ENCODE measurements at regions not wholly inside any gene's neighbourhood (a gene's known extent, or its start where the extent isn't known, plus 50 kb on each side); places are given as distances from the start of the nearest gene placed in this dataset.

GRCh38 chr6:166001359-166001758, 166.3 kb downstream of the TBXT start:
- H3K27me3 ChIP-seq, result peaks cover 3 to 11% (median 7%) of the 10 kb centered on the region in 3 donors
- DNase-seq (no peak), ATAC-seq (no peak)
- intact Hi-C loops (cut with DNase I; ENCODE audit: low total_unique reads) (no loop called here), in situ Hi-C loops (cut with MboI; ENCODE audit: low sequenced_read_pairs in 4 of 4) (no loop called here)
- no peaks in the 10 kb centered on the region for H3K36me3 ChIP-seq
- no peak overlapping the region for H3K27ac ChIP-seq
- no peak overlapping the region for H3K4me3 ChIP-seq
- peaks cover 2 to 3% of the 10 kb centered on the region in 2 donors for H3K4me1 ChIP-seq
- no peaks in the 10 kb centered on the region for H3K9me3 ChIP-seq
- TF ChIP-seq CTCF (IDR thresholded peaks at IDR 0.05 in 4 of 5, conservative IDR thresholded peaks at IDR 0.05 in 1 of 5) (no peak), POLR2A (IDR thresholded peaks at IDR 0.05) (no peak)

DNA sequence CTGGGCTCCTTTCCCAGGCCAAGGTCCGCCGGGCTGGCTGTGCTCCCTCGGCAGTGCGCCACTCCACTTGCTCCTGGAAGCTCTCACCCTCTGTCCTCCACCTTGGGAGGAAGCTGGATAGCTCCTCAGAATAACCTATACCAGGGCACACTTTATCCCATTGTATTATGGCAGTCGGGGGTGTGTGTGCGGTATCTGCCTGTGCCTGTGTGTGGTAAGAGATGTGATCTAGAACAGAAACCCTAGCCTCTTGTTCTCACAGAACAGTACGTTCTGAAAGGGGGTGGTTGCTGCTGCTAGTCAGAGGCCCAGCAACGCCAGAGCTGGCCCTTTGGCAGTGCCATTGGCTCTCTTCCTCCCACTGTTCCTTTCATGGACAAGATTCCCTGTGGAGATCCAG, 168.4 kb downstream of the TBXT start:
- H3K4me3 ChIP-seq, result no peak overlapping the region
- no peaks in the 10 kb centered on the region for H3K36me3 ChIP-seq
- DNase-seq, result no peak
- in situ Hi-C loops (cut with MboI; ENCODE audit: low sequenced_read_pairs in 4 of 4), result no loop called here
- no peak overlapping the region for H3K27ac ChIP-seq
- H3K27me3 ChIP-seq, result peaks cover 0 to 2% (median 0%) of the 10 kb centered on the region in 3 donors
- no peak for ATAC-seq
- intact Hi-C loops (cut with DNase I; ENCODE audit: low total_unique reads), result no loop called here
- no peaks in the 10 kb centered on the region for H3K9me3 ChIP-seq
- no peaks in the 10 kb centered on the region for H3K4me1 ChIP-seq
- TF ChIP-seq CTCF (IDR thresholded peaks at IDR 0.05 in 4 of 5, conservative IDR thresholded peaks at IDR 0.05 in 1 of 5) (no peak), POLR2A (IDR thresholded peaks at IDR 0.05) (no peak)

DNA sequence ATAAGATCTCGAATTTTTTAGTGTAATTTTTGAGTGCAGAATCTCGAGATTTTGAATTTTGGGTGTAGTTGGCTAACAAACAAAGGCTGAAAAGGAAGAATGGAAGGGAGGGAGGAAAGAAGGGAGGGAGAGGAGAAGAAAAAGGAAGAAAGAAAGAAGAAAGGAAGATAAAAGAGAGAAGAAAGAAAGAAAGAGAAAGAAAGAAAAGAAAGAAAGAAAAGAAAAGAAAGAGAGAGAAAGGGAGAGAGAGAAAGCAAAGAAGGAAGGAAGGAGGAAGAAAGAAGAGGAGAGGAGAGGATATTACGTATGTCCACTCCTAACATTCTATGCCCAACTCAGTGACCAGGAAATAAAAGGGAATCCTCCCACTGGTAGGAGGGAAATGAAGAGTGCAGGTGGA, 169.6 kb downstream of the TBXT start:
- Histone ChIP-seq H3K27ac (no peak overlapping the region), H3K27me3 (peaks cover 0 to 2% (median 0%) of the 10 kb centered on the region in 3 donors), H3K4me1 (no peaks in the 10 kb centered on the region), H3K9me3 (no peaks in the 10 kb centered on the region), H3K4me3 (no peak overlapping the region), H3K36me3 (no peaks in the 10 kb centered on the region)
- DNase-seq, result no peak
- in situ Hi-C loops (cut with MboI; ENCODE audit: low sequenced_read_pairs in 4 of 4) (no loop called here), intact Hi-C loops (cut with DNase I; ENCODE audit: low total_unique reads) (no loop called here)
- TF ChIP-seq CTCF (IDR thresholded peaks at IDR 0.05 in 4 of 5, conservative IDR thresholded peaks at IDR 0.05 in 1 of 5) (no peak), POLR2A (IDR thresholded peaks at IDR 0.05) (no peak)
- ATAC-seq, result no peak

DNA sequence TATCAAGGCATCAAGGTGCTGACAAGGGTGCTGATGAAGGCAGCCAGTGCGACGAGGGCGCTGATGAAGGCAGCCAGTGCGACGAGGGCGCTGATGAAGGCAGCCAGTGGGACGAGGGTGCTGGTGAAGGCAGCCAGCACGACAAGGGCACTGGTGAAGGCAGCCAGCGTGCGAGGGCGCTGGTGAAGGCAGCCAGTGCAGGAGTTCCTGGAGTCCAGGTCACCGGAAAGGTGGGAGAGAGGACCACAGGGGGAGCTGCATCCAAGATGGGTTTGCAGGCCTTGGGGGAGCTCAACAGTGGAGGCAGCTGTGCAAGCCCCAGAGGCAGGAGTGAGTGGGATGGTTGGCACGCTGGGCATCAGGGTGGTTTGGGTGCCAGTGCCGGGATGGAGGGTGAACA, 176.3 kb downstream of the TBXT start:
- H3K27ac ChIP-seq, result no peak overlapping the region
- no peak for DNase-seq
- TF ChIP-seq POLR2A (IDR thresholded peaks at IDR 0.05) (no peak), CTCF (IDR thresholded peaks at IDR 0.05 in 4 of 5, conservative IDR thresholded peaks at IDR 0.05 in 1 of 5) (no peak)
- no peak overlapping the region for H3K4me3 ChIP-seq
- intact Hi-C loops (cut with DNase I; ENCODE audit: low total_unique reads) (no loop called here), in situ Hi-C loops (cut with MboI; ENCODE audit: low sequenced_read_pairs in 4 of 4) (no loop called here)
- no peaks in the 10 kb centered on the region for H3K9me3 ChIP-seq
- no peak for ATAC-seq
- peaks cover 13 to 29% (median 26%) of the 10 kb centered on the region in 3 donors for H3K27me3 ChIP-seq
- H3K36me3 ChIP-seq, result no peaks in the 10 kb centered on the region
- peaks cover 0 to 12% of the 10 kb centered on the region in 2 donors for H3K4me1 ChIP-seq

DNA sequence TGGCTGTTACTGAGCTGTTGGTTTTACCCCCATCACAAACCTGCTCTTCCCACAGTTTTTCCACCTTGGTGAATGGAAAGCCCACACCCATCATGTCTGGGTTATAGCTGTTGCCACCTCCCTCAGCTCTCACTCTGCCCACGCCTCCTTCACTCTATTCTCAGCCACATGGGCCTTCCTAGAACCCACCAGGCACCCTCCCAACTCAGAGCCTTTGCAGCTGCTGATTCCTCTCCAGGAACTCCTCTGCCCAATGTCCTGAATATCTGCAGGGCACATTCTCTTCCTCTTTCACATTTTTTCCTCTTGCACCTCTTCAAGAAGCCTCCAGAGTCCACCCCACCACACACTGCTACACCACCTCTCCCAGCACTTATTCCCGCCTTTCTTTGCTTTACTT, 177.4 kb downstream of the TBXT start:
- Histone ChIP-seq H3K27me3 (peaks cover 15 to 33% (median 31%) of the 10 kb centered on the region in 3 donors), H3K36me3 (no peaks in the 10 kb centered on the region), H3K4me3 (no peak overlapping the region), H3K9me3 (no peaks in the 10 kb centered on the region), H3K4me1 (peaks cover 0 to 12% of the 10 kb centered on the region in 2 donors), H3K27ac (no peak overlapping the region)
- DNase-seq (no peak), ATAC-seq (no peak)
- TF ChIP-seq CTCF (IDR thresholded peaks at IDR 0.05 in 4 of 5, conservative IDR thresholded peaks at IDR 0.05 in 1 of 5), result no peak
- no peak for TF ChIP-seq POLR2A (IDR thresholded peaks at IDR 0.05)
- in situ Hi-C loops (cut with MboI; ENCODE audit: low sequenced_read_pairs in 4 of 4), result no loop called here
- intact Hi-C loops (cut with DNase I; ENCODE audit: low total_unique reads), result no loop called here

Measured in gastrocnemius medialis (tissue), 4 donors.